ENCODE measurements at regions not wholly inside any gene's neighbourhood (a gene's known extent, or its start where the extent isn't known, plus 50 kb on each side); places are given as distances from the start of the nearest gene placed in this dataset.

- TF ChIP-seq SMC3 (conservative IDR thresholded peaks at IDR 0.05; ENCODE audit: poor library complexity) (no peak), EP300 (conservative IDR thresholded peaks at IDR 0.05; ENCODE audit: poor library complexity, severe bottlenecking) (no peak), CTCF (IDR thresholded peaks at IDR 0.05; ENCODE audit: poor library complexity, severe bottlenecking) (no peak), REST (IDR thresholded peaks at IDR 0.05; ENCODE audit: borderline replicate concordance) (no peak), MXI1 (conservative IDR thresholded peaks at IDR 0.05; ENCODE audit: poor library complexity, severe bottlenecking) (no peak), TAF1 (IDR thresholded peaks at IDR 0.05; ENCODE audit: low read depth) (no peak), RAD21 (conservative IDR thresholded peaks at IDR 0.05) (no peak), EZH2 (IDR thresholded peaks at IDR 0.05; ENCODE audit: borderline replicate concordance, insufficient read depth, low read length, poor library complexity, severe bottlenecking) (no peak), POLR2AphosphoS5 (IDR thresholded peaks at IDR 0.05) (no peak)
- Histone ChIP-seq H3K27ac (ENCODE audit: low read length) (no peak overlapping the region), H3K9me2 (ENCODE audit: insufficient read depth, low read length) (no peaks in the 10 kb centered on the region), H2AFZ (ENCODE audit: low read depth, low read length) (no peak overlapping the region), H3K4me2 (ENCODE audit: low read length) (no peak overlapping the region), H3K4me3 (ENCODE audit: low read length) (no peak overlapping the region), H3K36me3 (ENCODE audit: insufficient read depth, low read length) (no peaks in the 10 kb centered on the region), H3F3A (ENCODE audit: insufficient read depth, low read length, poor library complexity, severe bottlenecking) (no peaks in the 10 kb centered on the region), H3K27me3 (ENCODE audit: insufficient read depth, low read depth, low read length) (no peaks in the 10 kb centered on the region), H4K20me1 (ENCODE audit: insufficient read depth) (no peaks in the 10 kb centered on the region), H3K9ac (ENCODE audit: low read length) (no peak overlapping the region), H3K79me2 (replicated peaks; ENCODE audit: insufficient read depth, low read length) (no peaks in the 10 kb centered on the region), H3K9me3 (ENCODE audit: low read length) (no peaks in the 10 kb centered on the region)
These were observed 266.6 kb downstream of the ADGRD1 start for GRCh38 chr12:131220331-131220685.

GRCh38 chr12:131221061-131221956, 267.6 kb downstream of the ADGRD1 start:
- TF ChIP-seq EP300 (conservative IDR thresholded peaks at IDR 0.05; ENCODE audit: poor library complexity, severe bottlenecking): no peak
- no peak for TF ChIP-seq REST (IDR thresholded peaks at IDR 0.05; ENCODE audit: borderline replicate concordance)
- no peaks in the 10 kb centered on the region for H3K27me3 ChIP-seq (ENCODE audit: insufficient read depth, low read depth, low read length)
- H3F3A ChIP-seq (ENCODE audit: insufficient read depth, low read length, poor library complexity, severe bottlenecking): no peaks in the 10 kb centered on the region
- no peaks in the 10 kb centered on the region for H4K20me1 ChIP-seq (ENCODE audit: insufficient read depth)
- H3K9ac ChIP-seq (ENCODE audit: low read length): no peak overlapping the region
- H3K27ac ChIP-seq (ENCODE audit: low read length): no peak overlapping the region
- H3K79me2 ChIP-seq (replicated peaks; ENCODE audit: insufficient read depth, low read length): no peaks in the 10 kb centered on the region
- H3K4me2 ChIP-seq (ENCODE audit: low read length): no peak overlapping the region
- no peaks in the 10 kb centered on the region for H3K36me3 ChIP-seq (ENCODE audit: insufficient read depth, low read length)
- no peak overlapping the region for H3K4me3 ChIP-seq (ENCODE audit: low read length)
- H3K9me3 ChIP-seq (ENCODE audit: low read length): no peaks in the 10 kb centered on the region
- H2AFZ ChIP-seq (ENCODE audit: low read depth, low read length): no peak overlapping the region
- no peaks in the 10 kb centered on the region for H3K9me2 ChIP-seq (ENCODE audit: insufficient read depth, low read length)

All from neural cell (in vitro differentiated cells).